NCI-H446 (cell line): ENCODE measurements at regions not wholly inside any gene's neighbourhood (a gene's known extent, or its start where the extent isn't known, plus 50 kb on each side); places are given as distances from the start of the nearest gene placed in this dataset.

ENCODE experiments used
- DNase-seq, 2 experiments: peaks; one replicate each; lab custom pipeline; 2025; lab: John Stamatoyannopoulos, UW

- DNase-seq = no peak
Measured at GRCh38 chr16:61596655-61597054, 439.6 kb downstream of the CDH8 start.

GRCh38 chr16:61595605-61596004 is 440.6 kb downstream of the CDH8 start:
- DNase-seq = no peak

GRCh38 chr16:61590577-61590976 is 445.7 kb downstream of the CDH8 start:
- DNase-seq = no peak

- DNase-seq = no peak
Measured at GRCh38 chr16:61587526-61587925, 448.7 kb downstream of the CDH8 start.

DNA sequence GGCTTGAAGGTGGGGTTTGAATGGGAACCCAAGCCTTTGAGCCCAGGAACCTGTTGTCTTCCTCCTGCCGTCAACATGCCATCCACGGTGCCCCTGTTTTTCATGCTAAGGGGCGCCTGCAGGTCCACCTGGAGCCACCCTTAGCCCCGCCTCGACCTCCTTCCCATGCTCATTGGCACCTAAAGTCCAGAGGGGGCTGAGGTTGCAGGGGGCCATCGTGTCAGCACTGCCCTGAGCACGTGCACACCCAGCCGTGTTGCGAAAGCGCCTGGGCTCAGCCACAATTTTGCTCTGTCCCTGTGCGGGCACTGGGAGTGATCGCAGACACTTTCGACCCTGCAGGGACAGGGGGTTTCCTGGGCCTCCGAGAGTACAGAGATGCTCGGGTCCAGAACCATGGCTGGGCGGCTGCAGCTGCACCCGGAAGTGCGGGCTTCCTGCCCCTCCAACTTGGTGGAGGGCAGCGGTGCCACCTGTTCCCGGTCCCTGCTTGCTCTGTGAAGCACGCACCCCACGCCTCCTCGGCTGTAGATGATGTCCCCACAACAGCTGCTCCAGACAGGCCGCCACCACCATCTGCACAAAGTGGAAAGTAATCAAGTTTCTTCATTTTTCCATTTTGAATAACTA is 454.7 kb downstream of the CDH8 start:
- no peak for DNase-seq

DNA sequence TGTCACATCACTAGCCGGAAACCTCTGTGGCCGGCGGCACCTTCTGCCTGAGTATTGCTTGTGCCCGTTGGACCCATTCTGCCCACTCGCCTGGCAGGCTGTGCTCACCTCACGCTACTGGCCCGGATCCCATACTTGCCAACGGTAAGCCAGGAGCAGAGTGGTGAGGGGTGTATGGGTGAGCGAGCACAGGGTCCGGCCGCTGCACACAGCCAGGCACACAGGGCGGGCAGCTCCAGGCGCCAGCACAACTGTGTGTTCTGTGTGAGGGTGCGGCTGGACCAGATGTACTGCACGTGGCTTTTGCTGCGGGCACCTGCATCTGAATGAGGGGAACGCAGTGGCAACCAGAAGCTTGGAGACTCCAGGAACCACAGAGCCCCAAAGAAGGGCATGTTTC is 455.7 kb downstream of the CDH8 start:
- DNase-seq = no peak

DNA sequence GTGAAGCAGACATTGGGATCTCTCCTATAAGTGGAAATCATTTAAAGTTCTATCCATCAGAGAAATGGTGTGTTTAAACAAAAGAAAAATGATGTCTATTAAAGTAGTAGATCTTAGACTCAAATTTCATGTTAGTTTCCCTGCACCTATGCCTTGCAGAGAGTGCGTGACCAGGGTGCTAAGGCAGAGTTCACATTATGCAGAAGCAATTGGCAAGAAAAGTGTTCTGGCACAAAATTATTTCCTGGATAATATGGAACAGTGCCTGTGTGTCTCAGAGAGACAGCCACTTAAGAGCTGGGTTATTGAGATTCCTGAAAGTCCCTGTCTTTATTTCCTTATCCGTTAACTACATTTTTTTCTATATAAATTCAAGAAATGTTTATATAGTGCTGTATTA is 457.0 kb downstream of the CDH8 start:
- DNase-seq = no peak

DNA sequence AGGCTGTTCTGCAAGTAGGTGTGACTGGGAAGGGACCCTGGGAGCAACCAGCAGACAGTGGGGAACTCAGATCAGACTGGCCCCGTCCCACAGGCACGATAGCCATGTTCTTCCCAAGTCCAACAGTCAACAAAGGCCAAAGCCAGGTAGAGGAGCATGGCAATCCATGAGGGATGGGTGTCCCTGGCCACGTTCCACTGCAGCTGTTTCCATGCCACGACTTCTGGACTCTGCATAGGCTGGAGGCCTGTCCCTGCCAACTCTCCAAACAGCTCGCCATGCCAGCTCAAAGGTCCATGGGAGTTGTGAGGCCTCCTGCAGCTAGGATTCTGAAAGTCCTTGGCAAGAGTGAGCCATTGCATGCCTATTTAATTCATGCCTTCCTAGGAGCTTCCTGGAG is 459.8 kb downstream of the CDH8 start:
- DNase-seq = no peak

GRCh38 chr16:61575617-61576016 is 460.6 kb downstream of the CDH8 start:
- no peak for DNase-seq

GRCh38 chr16:61569028-61569427 is 467.2 kb downstream of the CDH8 start:
- DNase-seq = no peak

DNA sequence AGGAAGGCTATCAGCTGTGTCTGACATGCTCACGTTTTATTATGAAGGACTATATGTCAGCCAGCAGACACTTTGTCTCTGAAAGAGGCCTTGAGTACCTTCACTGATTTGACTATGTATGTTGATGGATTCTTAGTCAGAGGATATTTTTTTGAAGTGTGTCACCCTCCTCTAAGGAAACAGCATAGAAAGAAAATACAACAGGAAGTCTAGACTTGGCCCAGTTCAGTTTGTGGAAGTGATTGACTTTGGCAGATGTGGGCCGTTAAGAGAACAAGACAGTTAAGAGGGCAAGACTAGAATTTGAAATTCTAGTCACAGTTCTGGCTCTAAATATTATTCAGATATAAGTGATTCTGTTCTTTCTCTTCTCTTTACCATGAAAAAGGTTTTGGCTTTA is 471.5 kb downstream of the CDH8 start:
- no peak for DNase-seq

- no peak for DNase-seq
Measured at GRCh38 chr16:61555718-61556441, 480.4 kb downstream of the CDH8 start.

- DNase-seq = no peak
Measured at GRCh38 chr16:61549327-61549726, 486.9 kb downstream of the CDH8 start.

DNA sequence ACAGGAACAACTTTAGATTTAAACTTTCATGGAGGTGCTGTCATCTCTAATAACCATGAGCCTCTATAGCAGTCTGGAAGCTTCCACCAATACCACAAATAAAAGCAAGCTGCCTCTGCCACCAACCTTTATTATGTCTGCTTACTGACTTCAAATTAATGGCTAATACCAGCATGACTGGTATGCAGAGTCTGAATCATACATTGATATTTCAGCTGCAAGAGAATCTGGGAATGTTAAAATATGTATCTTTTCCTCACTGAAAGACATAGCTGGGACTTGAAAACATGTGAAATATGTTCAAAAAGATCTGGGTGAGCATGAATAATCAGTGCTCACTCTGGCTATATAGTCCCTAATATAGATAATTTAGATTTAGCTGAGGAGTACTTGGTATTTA is 488.6 kb downstream of the CDH8 start:
- DNase-seq = no peak

DNA sequence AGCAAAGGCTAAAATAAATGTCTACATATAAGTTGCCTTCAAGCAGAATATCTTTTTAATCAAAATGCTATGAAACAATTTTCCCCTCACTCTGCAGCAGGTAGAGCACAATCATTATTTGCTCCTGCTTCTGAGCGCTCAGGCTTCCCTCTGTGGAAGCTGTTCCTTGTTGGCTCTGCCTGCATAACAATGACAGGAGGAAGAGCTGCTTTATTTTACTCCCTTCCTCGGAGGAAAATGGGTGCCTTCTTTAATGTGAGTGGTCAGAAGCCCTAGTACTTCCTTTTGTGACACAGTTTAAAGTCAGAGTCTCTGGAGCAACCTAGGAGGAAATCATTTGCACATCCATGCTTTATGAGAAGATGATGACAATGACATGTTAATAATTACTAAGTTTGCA is 492.1 kb downstream of the CDH8 start:
- DNase-seq = no peak

GRCh38 chr16:61540216-61540615 is 496.0 kb downstream of the CDH8 start:
- DNase-seq = no peak

DNA sequence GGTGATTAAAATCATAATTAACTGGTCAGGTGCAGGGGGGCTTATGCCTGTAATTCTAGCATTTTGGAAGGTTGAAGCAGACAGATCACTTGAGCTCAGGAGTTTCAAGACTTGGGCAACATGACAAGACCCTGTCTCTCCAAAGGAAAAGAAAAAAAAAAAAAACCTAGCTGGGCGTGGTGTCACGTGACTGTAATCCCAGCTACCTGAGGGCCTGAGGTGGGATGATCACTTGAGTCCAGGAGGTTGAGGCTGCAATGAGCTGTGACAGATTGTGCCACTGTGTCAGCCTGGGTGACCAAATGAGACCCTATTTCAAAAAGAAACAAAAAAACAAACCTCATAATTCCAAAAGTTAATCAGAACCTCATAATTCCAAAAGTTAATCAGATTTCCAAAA is 505.5 kb downstream of the CDH8 start:
- no peak for DNase-seq

- DNase-seq = no peak
Measured at GRCh38 chr16:61500851-61501250, 535.4 kb downstream of the CDH8 start.

DNA sequence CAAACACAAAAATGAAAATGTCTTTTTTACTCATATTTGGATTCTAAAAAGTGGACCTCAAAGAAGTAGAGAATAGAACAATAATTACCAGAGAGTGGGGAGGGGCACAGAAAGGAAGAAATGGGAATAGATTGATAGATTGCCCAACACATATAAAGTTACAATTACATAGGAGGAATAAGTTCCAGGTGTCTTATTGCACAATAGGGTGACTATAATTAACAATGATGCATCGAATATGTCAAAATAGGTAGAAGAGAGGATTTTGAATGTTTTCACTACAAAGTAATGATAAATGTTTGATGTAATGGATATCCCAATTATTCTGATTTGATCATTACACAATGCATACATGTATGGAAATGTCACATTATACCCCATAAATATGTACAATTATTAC is 556.0 kb downstream of the CDH8 start:
- DNase-seq = no peak

DNA sequence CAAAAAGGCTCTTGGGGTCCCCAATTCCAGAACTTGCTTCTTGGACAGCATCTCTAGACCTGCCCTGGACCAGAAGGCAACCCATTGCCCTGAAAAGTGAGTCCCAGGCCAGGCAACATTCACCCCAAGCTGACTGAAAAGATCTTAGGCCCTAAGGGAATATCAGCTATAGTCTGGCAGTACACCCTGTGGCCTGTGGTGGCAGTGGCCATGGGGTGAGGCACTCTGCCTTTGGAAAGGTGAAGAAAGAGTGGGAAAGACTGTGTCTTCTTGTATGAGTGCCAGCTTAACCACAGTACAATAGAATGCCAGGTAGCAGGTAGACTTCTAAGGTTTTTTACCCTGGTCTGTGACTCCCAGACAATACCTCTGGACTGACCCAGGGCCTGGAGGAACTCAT is 564.5 kb downstream of the CDH8 start:
- DNase-seq = no peak

- DNase-seq = no peak
Measured at GRCh38 chr16:61471023-61471422, 565.2 kb downstream of the CDH8 start.

GRCh38 chr16:61465285-61465684 is 571.0 kb downstream of the CDH8 start:
- no peak for DNase-seq

- no peak for DNase-seq
Measured at GRCh38 chr16:61460020-61460419, 576.2 kb downstream of the CDH8 start.

GRCh38 chr16:61435346-61435745 is 600.9 kb downstream of the CDH8 start:
- DNase-seq = no peak
